IMR-90 (cell line): ENCODE measurements at regions not wholly inside any gene's neighbourhood (a gene's known extent, or its start where the extent isn't known, plus 50 kb on each side); places are given as distances from the start of the nearest gene placed in this dataset.

Experiments used
- ATAC-seq: fragments of 200-7000 bp; cut with Tn5 transposase; 2 replicates; pipeline ENCODE4 v1.9.1; 2020; ENCODE audit warnings: low read depth, mild to moderate bottlenecking, moderate library complexity
- BruUV-seq: library from RNA; stranded (reverse); fragments of 400-500 nt; replicated peaks from 2 replicates; lab custom pipeline; 2021; lab: Mats Ljungman, UMichigan
- CTCF ChIA-PET: fragments of 300-600 bp; formaldehyde crosslinking; extraction: SDS; loops from one replicate; lab custom pipeline; 2021; ENCODE audit warnings: antibody characterized with exemption; lab: Yijun Ruan, JAX
- POLR2A ChIA-PET: fragments of 300-600 bp; sonication (Branson Sonifier 250); formaldehyde crosslinking; loops from one replicate; lab custom pipeline; 2022; ENCODE audit warnings: antibody characterized with exemption; ENCODE audit not compliant: unreplicated experiment; lab: Charles Lee
- DNase-seq: peaks from one replicate; pipeline ENCODE4 v3.0.0; 2013
- H2AFZ ChIP-seq: replicated peaks from 2 replicates; pipeline ENCODE3; 2013; ENCODE audit warnings: low read length, mild to moderate bottlenecking; ENCODE audit not compliant: poor library complexity
- H2AK5ac ChIP-seq: 2 replicates; pipeline ENCODE4 v1.6.1; 2013; ENCODE audit warnings: low read depth, low read length, inconsistent platforms
- H2AK9ac ChIP-seq: replicated peaks from 2 replicates; pipeline ENCODE3; 2013; ENCODE audit warnings: mild to moderate bottlenecking, low read depth, low read length, moderate library complexity; ENCODE audit not compliant: poor library complexity
- H2BK120ac ChIP-seq: 2 replicates; pipeline ENCODE4 v1.6.1; 2013; ENCODE audit warnings: low read depth, low read length, inconsistent platforms
- H2BK15ac ChIP-seq: 3 replicates; pipeline ENCODE4 v1.6.1; 2013; ENCODE audit warnings: low read depth, low read length, inconsistent platforms
- H2BK20ac ChIP-seq: 2 replicates; pipeline ENCODE4 v1.6.1; 2013; ENCODE audit warnings: low read depth, mild to moderate bottlenecking, inconsistent platforms, low read length, moderate library complexity
- H2BK5ac ChIP-seq: 2 replicates; pipeline ENCODE4 v1.6.1; 2013; ENCODE audit warnings: mild to moderate bottlenecking, low read depth, low read length, inconsistent platforms; ENCODE audit not compliant: poor library complexity, severe bottlenecking
- H3K14ac ChIP-seq: replicated peaks from 2 replicates; pipeline ENCODE4 v1.6.1; 2013; ENCODE audit warnings: low read depth, low read length, inconsistent platforms
- H3K18ac ChIP-seq: 2 replicates; pipeline ENCODE4 v1.6.1; 2013; ENCODE audit warnings: low read depth, low read length, control low read depth
- H3K23ac ChIP-seq: 2 replicates; pipeline ENCODE4 v1.6.1; 2013; ENCODE audit warnings: low read depth, low read length, inconsistent platforms
- H3K27ac ChIP-seq: 2 replicates; pipeline ENCODE4 v1.5.1; 2013; ENCODE audit warnings: mild to moderate bottlenecking, control low read depth, low read length; ENCODE audit not compliant: insufficient read depth
- H3K27me3 ChIP-seq: 2 replicates; pipeline ENCODE4 v1.6.1; 2013; ENCODE audit warnings: low read length; ENCODE audit not compliant: control insufficient read depth, insufficient read depth
- H3K36me3 ChIP-seq: 2 replicates; pipeline ENCODE4 v1.6.1; 2013; ENCODE audit warnings: low read length, mixed read lengths; ENCODE audit not compliant: control insufficient read depth, insufficient read depth
- H3K4ac ChIP-seq: 2 replicates; pipeline ENCODE4 v1.6.1; 2013; ENCODE audit warnings: low read depth, low read length, inconsistent platforms
- H3K4me1 ChIP-seq: 2 replicates; pipeline ENCODE4 v1.6.1; 2013; ENCODE audit warnings: low read length, mixed read lengths; ENCODE audit not compliant: control insufficient read depth, insufficient read depth
- H3K4me2 ChIP-seq: 2 replicates; pipeline ENCODE4 v1.6.1; 2013; ENCODE audit warnings: low read depth, mild to moderate bottlenecking, control low read depth, low read length, moderate library complexity
- H3K4me3 ChIP-seq: 2 replicates; pipeline ENCODE4 v1.5.1; 2013; ENCODE audit warnings: low read depth, mild to moderate bottlenecking, control low read depth, low read length, moderate library complexity; ENCODE audit not compliant: insufficient read depth
- H3K56ac ChIP-seq: 2 replicates; pipeline ENCODE4 v1.6.1; 2013; ENCODE audit warnings: low read length, inconsistent platforms; ENCODE audit not compliant: insufficient read depth; ENCODE audit errors: extremely low read depth
- H3K79me1 ChIP-seq, 2 experiments: 2 replicates each; pipeline ENCODE4 v1.6.1; 2013; ENCODE audit warnings: low read length in 2 of 2, inconsistent platforms in 1 of 2, low read depth in 1 of 2
- H3K9ac ChIP-seq: 2 replicates; pipeline ENCODE4 v1.6.1; 2013; ENCODE audit warnings: low read depth, low read length, control low read depth
- H3K9me1 ChIP-seq: 2 replicates; pipeline ENCODE4 v1.6.1; 2013; ENCODE audit warnings: low read length, inconsistent platforms; ENCODE audit not compliant: insufficient read depth
- H3K9me3 ChIP-seq: 2 replicates; pipeline ENCODE4 v1.6.1; 2013; ENCODE audit warnings: low read length; ENCODE audit not compliant: control insufficient read depth, insufficient read depth
- H4K20me1 ChIP-seq: 2 replicates; pipeline ENCODE4 v1.6.1; 2013; ENCODE audit warnings: low read length, inconsistent platforms; ENCODE audit not compliant: insufficient read depth
- H4K5ac ChIP-seq: 2 replicates; pipeline ENCODE4 v1.6.1; 2013; ENCODE audit warnings: mild to moderate bottlenecking, low read depth, low read length, control low read depth
- H4K8ac ChIP-seq, 2 experiments: 2 replicates each; pipeline ENCODE4 v1.6.1; 2013; ENCODE audit warnings: low read depth in 2 of 2, low read length in 2 of 2, control low read depth in 1 of 2, inconsistent platforms in 1 of 2
- H4K91ac ChIP-seq: 2 replicates; pipeline ENCODE4 v1.6.1; 2013; ENCODE audit warnings: low read depth, low read length, inconsistent platforms; ENCODE audit not compliant: insufficient read depth
- MAZ ChIP-seq: IDR thresholded peaks from 2 replicates; pipeline ENCODE4 v1.6.1; 2012; ENCODE audit warnings: low read depth, mild to moderate bottlenecking, low read length, improper control_type of control experiment, moderate library complexity, borderline replicate concordance
- NFE2L2 ChIP-seq: fragments of 150-350 bp; IDR thresholded peaks from 2 replicates; pipeline ENCODE4 v1.6.1; 2016; ENCODE audit warnings: low read depth, mild to moderate bottlenecking, low read length
- RAD21 ChIP-seq: IDR thresholded peaks from 2 replicates; pipeline ENCODE4 v1.6.1; 2012; ENCODE audit warnings: low read length, improper control_type of control experiment
- WGBS, 2 experiments: methylation state at CpG; one replicate each; pipeline versions ENCODE4 v1.1.5 to v1.1.7; 2013; ENCODE audit warnings: missing lambda C conversion rate in 2 of 2; ENCODE audit not compliant: insufficient read length in 1 of 2; ENCODE audit errors: extremely low coverage in 2 of 2; 5-methylcytosine and 5-hydroxymethylcytosine counted together
- dilution Hi-C: fragments of 300-500 bp; cut with HindIII; formaldehyde crosslinking; loops from one replicate; pipeline ENCODE4 v1.14.3; 2018; ENCODE audit warnings: low sequenced_read_pairs; ENCODE audit not compliant: unreplicated experiment
- in situ Hi-C: fragments of 300-500 bp; cut with MboI; formaldehyde crosslinking; loops from 3 replicates; pipeline ENCODE4 v1.14.3; 2019; ENCODE audit warnings: low sequenced_read_pairs, inconsistent platforms, mixed read lengths
- intact Hi-C: fragments of 100-400 bp; cut with micrococcal nuclease; formaldehyde crosslinking; loops from 2 replicates; pipeline ENCODE4 v1.10.0; 2022

- no peak overlapping the region for H3K18ac ChIP-seq
- H4K5ac ChIP-seq, result no peak overlapping the region
- H2BK5ac ChIP-seq, result no peak overlapping the region
- no peaks in the 10 kb centered on the region for H3K4me1 ChIP-seq
- H2AK9ac ChIP-seq, result no peak overlapping the region
- H3K9me1 ChIP-seq, result no peaks in the 10 kb centered on the region
- H2AFZ ChIP-seq, result no peak overlapping the region
- no peak overlapping the region for H4K8ac ChIP-seq
- no CpG with 5 or more reads among the region's 3 CpGs for whole genome bisulfite sequencing, 2 experiments
- H3K27ac ChIP-seq, result no peak overlapping the region
- dilution Hi-C loops, result no loop called here
- no TSS peak for BruUV-seq
- H4K20me1 ChIP-seq, result no peaks in the 10 kb centered on the region
- H3K36me3 ChIP-seq, result no peaks in the 10 kb centered on the region
- no peak overlapping the region for H3K23ac ChIP-seq
- DNase-seq, result no peak
- no peak for ATAC-seq
- no peak overlapping the region for H3K4ac ChIP-seq
- no peak overlapping the region for H4K91ac ChIP-seq
- H3K14ac ChIP-seq, result no peak overlapping the region
- CTCF ChIA-PET, result no interaction called here
- TF ChIP-seq NFE2L2, result no peak
- TF ChIP-seq MAZ, result no peak
- no peak for TF ChIP-seq RAD21
- H2AK5ac ChIP-seq, result no peak overlapping the region
- no peak overlapping the region for H3K4me3 ChIP-seq
- H2BK120ac ChIP-seq, result no peak overlapping the region
- H3K4me2 ChIP-seq, result no peak overlapping the region
- POLR2A ChIA-PET, result no interaction called here
- no peaks in the 10 kb centered on the region for H3K9me3 ChIP-seq
- no peaks in the 10 kb centered on the region for H3K79me1 ChIP-seq
- H2BK15ac ChIP-seq, result no peak overlapping the region
- intact Hi-C loops, result no loop called here
- in situ Hi-C loops, result no loop called here
- no peaks in the 10 kb centered on the region; the same call in 1 of the 2 replicates for H3K27me3 ChIP-seq
- no peak overlapping the region for H3K9ac ChIP-seq
- no peak overlapping the region for H3K56ac ChIP-seq
- no peak overlapping the region for H2BK20ac ChIP-seq
Observed at GRCh38 chr14:30084811-30085210, 157.2 kb upstream of the PRKD1 start.
